ENCODE measurements at regions not wholly inside any gene's neighbourhood (a gene's known extent, or its start where the extent isn't known, plus 50 kb on each side); places are given as distances from the start of the nearest gene placed in this dataset.
"Not testable (repeated sequence)": the region's sequence is repeated elsewhere in the genome, so short reads cannot be mapped to it uniquely, and the experiment has no call there.

DNA sequence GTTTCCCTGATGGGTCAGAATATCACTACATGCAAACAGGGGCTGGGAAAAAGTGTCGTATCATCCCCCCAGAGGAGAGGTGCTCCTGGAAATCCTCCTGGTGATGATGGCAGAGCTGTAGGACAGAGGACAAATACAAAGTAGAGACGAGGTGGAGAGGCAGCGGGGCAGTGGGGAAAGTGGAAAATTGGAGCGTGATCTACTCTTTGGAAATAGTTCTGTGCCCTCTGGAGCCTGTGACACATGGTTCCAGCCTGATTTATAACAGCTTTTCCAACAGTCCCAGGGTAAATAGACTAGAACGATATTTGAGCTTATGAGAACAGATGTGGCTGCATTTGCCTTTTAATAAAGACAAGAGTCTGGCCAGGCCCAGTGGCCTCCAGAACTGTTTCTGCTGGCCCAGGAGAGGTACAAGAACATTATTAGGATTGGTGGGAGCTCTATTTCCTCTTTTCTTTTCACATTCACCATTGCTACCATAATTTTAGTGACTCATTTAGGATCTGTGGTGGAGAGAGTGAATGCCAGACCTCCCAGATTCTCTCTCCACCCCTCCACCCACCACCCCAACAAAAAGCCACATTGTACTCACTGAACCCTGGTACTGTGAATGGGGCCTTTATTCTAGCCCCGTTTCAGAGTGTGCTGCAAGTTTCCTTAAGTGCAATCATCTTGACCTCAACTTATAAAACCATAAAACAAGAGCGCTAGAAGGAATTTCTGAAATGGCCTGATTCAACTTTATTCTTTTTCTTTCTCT lies 78.3 kb downstream of the BTBD3 start:
- Mint-ChIP-seq H3K27me3 (ENCODE audit: low read depth) (no peaks in the 10 kb centered on the region), H3K9me3 (no peaks in the 10 kb centered on the region), H3K4me1 (peaks cover 12 to 14% of the 10 kb centered on the region in 2 experiments), H3K4me3 (no peak overlapping the region), H3K27ac (no peak overlapping the region; a peak in 1 of 7 replicates), H3K36me3 (ENCODE audit: insufficient read depth in 1 of 3, low read depth in 3 of 3) (no peaks in the 10 kb centered on the region; a peak in 1 of 7 replicates)
- Histone ChIP-seq H2AK5ac (ENCODE audit: insufficient read length, low read length) (no peak overlapping the region), H3K9me3 (ENCODE audit: control insufficient read depth, low read depth, low read length) (no peaks in the 10 kb centered on the region), H3K79me2 (ENCODE audit: insufficient read depth, low read length) (no peaks in the 10 kb centered on the region), H3K4me1 (ENCODE audit: insufficient read depth, low read length) (no peaks in the 10 kb centered on the region; the same call in 1 of the 2 replicates), H2BK20ac (ENCODE audit: low read depth, low read length, poor library complexity, severe bottlenecking) (no peak overlapping the region), H4K91ac (ENCODE audit: insufficient read length, low read depth, low read length) (no peak overlapping the region), H2BK5ac (ENCODE audit: insufficient read length, low read length) (no peak overlapping the region), H2BK15ac (ENCODE audit: low read depth, low read length) (no peak overlapping the region; the same call in 1 of the 2 replicates), H4K5ac (ENCODE audit: insufficient read length, low read depth, low read length) (no peak overlapping the region), H2BK12ac (ENCODE audit: insufficient read length, low read depth, low read length) (no peak overlapping the region), H3K23ac (ENCODE audit: insufficient read length, low read depth, low read length) (no peak overlapping the region), H3K27ac (ENCODE audit: insufficient read length, low read depth, low read length) (no peak overlapping the region), H2BK120ac (ENCODE audit: low read depth, low read length, poor library complexity, severe bottlenecking) (no peak overlapping the region), H3K23me2 (ENCODE audit: insufficient read length, low read depth, low read length, poor library complexity, severe bottlenecking) (no peaks in the 10 kb centered on the region), H3K79me1 (ENCODE audit: insufficient read depth, low read depth, low read length, poor library complexity, severe bottlenecking) (no peaks in the 10 kb centered on the region), H4K8ac (replicated peaks; ENCODE audit: insufficient read length, low read depth, low read length) (no peak overlapping the region), H3T11ph (ENCODE audit: low read length) (no peak overlapping the region), H3K56ac (ENCODE audit: insufficient read length, low read depth, low read length) (no peak overlapping the region), H3K14ac (ENCODE audit: insufficient read depth, low read length) (no peak overlapping the region), H3K27me3 (ENCODE audit: insufficient read depth, low read length) (no peaks in the 10 kb centered on the region), H2AFZ (ENCODE audit: low read length) (no peak overlapping the region), H4K20me1 (ENCODE audit: control insufficient read depth, insufficient read depth, insufficient read length) (no peaks in the 10 kb centered on the region), H3K9ac (ENCODE audit: extremely low read depth, insufficient read length, low read length) (no peak overlapping the region), H3K18ac (ENCODE audit: insufficient read length, low read depth, low read length) (no peak overlapping the region), H3K4me2 (ENCODE audit: insufficient read depth, insufficient read length, low read length) (no peak overlapping the region), H3K4ac (ENCODE audit: low read depth, low read length) (no peak overlapping the region)
- WGBS (ENCODE audit: extremely low coverage, insufficient read length, low lambda C conversion rate) = no CpG with 5 or more reads among the region's 7 CpGs
- no peak for TF ChIP-seq CTCF (conservative IDR thresholded peaks at IDR 0.05)
- no peak for DNase-seq

DNA sequence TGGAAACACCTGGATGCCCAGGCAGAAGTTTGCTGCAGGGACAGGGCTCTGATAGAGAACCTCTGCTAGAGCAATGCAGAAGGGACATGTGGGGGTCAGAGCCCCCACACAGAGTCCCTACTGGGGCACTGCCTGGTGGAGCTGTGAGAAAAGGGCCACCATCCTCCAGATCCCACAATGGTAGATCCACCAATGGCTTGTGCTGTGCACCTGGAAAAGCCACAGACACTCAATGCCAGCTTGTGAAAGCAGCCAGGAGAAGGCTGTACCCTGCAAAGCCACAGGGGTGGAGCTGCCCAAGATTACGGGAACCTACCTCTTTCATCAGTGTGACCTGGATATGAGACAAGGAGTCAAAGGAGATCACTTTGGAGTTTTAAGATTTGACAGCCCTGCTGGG lies 87.1 kb downstream of the BTBD3 start:
- DNase-seq = not testable (repeated sequence)
- no CpG with 5 or more reads among the region's 1 CpG for WGBS (ENCODE audit: extremely low coverage, insufficient read length, low lambda C conversion rate)

More for the DNA sequence above, 87.1 kb downstream of the BTBD3 start:
- H3K23ac ChIP-seq (ENCODE audit: insufficient read length, low read depth, low read length); H3K27me3 Mint-ChIP-seq (ENCODE audit: low read depth); H3K18ac ChIP-seq (ENCODE audit: insufficient read length, low read depth, low read length); H2BK5ac ChIP-seq (ENCODE audit: insufficient read length, low read length); H3K23me2 ChIP-seq (ENCODE audit: insufficient read length, low read depth, low read length, poor library complexity, severe bottlenecking); H2BK120ac ChIP-seq (ENCODE audit: low read depth, low read length, poor library complexity, severe bottlenecking); H3K27me3 ChIP-seq (ENCODE audit: insufficient read depth, low read length); H4K20me1 ChIP-seq (ENCODE audit: control insufficient read depth, insufficient read depth, insufficient read length); H3K14ac ChIP-seq (ENCODE audit: insufficient read depth, low read length); H3K9ac ChIP-seq (ENCODE audit: extremely low read depth, insufficient read length, low read length); H3K4me1 ChIP-seq (ENCODE audit: insufficient read depth, low read length); H3T11ph ChIP-seq (ENCODE audit: low read length); H3K27ac ChIP-seq (ENCODE audit: insufficient read length, low read depth, low read length); H3K9me3 ChIP-seq (ENCODE audit: control insufficient read depth, low read depth, low read length); H2BK12ac ChIP-seq (ENCODE audit: insufficient read length, low read depth, low read length); H4K91ac ChIP-seq (ENCODE audit: insufficient read length, low read depth, low read length); H2AFZ ChIP-seq (ENCODE audit: low read length); H3K79me2 ChIP-seq (ENCODE audit: insufficient read depth, low read length); H2BK20ac ChIP-seq (ENCODE audit: low read depth, low read length, poor library complexity, severe bottlenecking); H3K4ac ChIP-seq (ENCODE audit: low read depth, low read length); H3K79me1 ChIP-seq (ENCODE audit: insufficient read depth, low read depth, low read length, poor library complexity, severe bottlenecking); H2AK5ac ChIP-seq (ENCODE audit: insufficient read length, low read length); H4K5ac ChIP-seq (ENCODE audit: insufficient read length, low read depth, low read length); H3K56ac ChIP-seq (ENCODE audit: insufficient read length, low read depth, low read length); H3K4me2 ChIP-seq (ENCODE audit: insufficient read depth, insufficient read length, low read length); H3K27ac Mint-ChIP-seq; H2BK15ac ChIP-seq (ENCODE audit: low read depth, low read length); H3K4me3 Mint-ChIP-seq; H4K8ac ChIP-seq (replicated peaks; ENCODE audit: insufficient read length, low read depth, low read length): not testable (repeated sequence)
- Mint-ChIP-seq H3K9me3 (peaks cover 8 to 12% of the 10 kb centered on the region in 2 experiments; a peak in 4 of 5 replicates), H3K36me3 (ENCODE audit: insufficient read depth in 1 of 3, low read depth in 3 of 3) (peaks cover 3 to 13% (median 9%) of the 10 kb centered on the region in 3 experiments; a peak in 4 of 7 replicates), H3K4me1 (peaks cover 9 to 10% of the 10 kb centered on the region in 2 experiments)
